Large intestine (tissue), 3 donors: ENCODE measurements at regions not wholly inside any gene's neighbourhood (a gene's known extent, or its start where the extent isn't known, plus 50 kb on each side); places are given as distances from the start of the nearest gene placed in this dataset.

ENCODE experiments used
- DNase-seq, 2 donors: peaks; one replicate each; pipeline versions ENCODE4 v3.0.0 to v3.0.0-alpha.2; 2013
- H3K27ac ChIP-seq: one replicate; pipeline ENCODE4 v1.5.1; 2013; ENCODE audit warnings: low read length
- H3K27me3 ChIP-seq: 2 replicates; pipeline ENCODE4 v1.6.1; 2013; ENCODE audit warnings: low read length; ENCODE audit not compliant: control insufficient read depth, insufficient read depth
- H3K36me3 ChIP-seq: 2 replicates; pipeline ENCODE4 v1.6.1; 2013; ENCODE audit warnings: low read length; ENCODE audit not compliant: control insufficient read depth, insufficient read depth
- H3K4me1 ChIP-seq: one replicate; pipeline ENCODE4 v1.6.1; 2013; ENCODE audit warnings: low read length; ENCODE audit not compliant: control insufficient read depth, insufficient read depth
- H3K4me3 ChIP-seq: one replicate; pipeline ENCODE4 v1.5.1; 2013; ENCODE audit warnings: low read length
- H3K9me3 ChIP-seq: one replicate; pipeline ENCODE4 v1.6.1; 2013; ENCODE audit warnings: mild to moderate bottlenecking, low read depth, low read length, moderate library complexity; ENCODE audit not compliant: control insufficient read depth
- WGBS: methylation state at CpG from one replicate; pipeline ENCODE4 v1.1.5; 2013; ENCODE audit warnings: low lambda C conversion rate; ENCODE audit not compliant: insufficient coverage; 5-methylcytosine and 5-hydroxymethylcytosine counted together

GRCh38 chr19:28927456-28927855 is 285.5 kb downstream of the UQCRFS1 start:
- 86% methylated on average over 1 of the region's 4 CpGs for WGBS
- H3K27ac ChIP-seq: no peak overlapping the region
- H3K9me3 ChIP-seq: no peaks in the 10 kb centered on the region
- H3K4me3 ChIP-seq: no peak overlapping the region
- no peaks in the 10 kb centered on the region for H3K27me3 ChIP-seq
- no peaks in the 10 kb centered on the region for H3K36me3 ChIP-seq
- no peak for DNase-seq
- no peaks in the 10 kb centered on the region for H3K4me1 ChIP-seq

DNA sequence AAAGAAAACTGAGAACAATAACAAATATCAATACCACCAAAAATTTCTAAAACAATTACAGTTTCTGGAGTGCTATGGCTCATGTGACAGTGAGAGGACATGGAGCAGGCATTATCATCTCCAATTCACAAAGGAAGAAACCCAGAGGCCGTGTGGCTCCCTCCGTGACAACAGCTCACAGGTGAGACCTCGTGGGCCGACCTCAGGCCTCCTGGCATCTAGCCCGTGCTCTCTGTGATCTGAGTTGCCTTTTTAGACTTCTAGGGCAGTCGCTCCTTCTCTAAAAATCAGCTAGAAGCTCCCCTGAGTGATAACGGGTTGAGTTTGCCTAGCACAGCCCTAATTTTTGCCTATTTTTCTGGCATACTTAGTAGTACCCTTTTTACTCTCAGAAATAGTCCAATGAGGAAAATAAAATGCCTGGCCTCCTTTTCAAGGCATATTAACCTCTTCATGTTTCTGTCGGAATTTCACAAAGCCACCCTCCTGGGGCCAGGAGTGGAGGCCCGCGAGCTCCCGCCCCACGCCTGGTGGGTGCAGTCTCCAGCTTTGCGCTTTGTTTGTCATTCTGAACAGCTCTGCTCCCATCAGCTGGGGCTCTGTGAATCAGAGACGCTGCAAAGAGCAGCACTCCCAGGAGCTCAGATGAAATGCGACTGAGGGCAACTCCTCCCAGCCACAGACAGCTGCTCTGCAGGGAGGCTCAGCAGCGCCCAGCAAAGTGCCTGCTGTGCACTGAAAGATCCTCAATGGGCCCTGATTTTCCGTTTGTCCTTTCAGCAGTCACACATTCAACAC is 292.5 kb downstream of the UQCRFS1 start:
- Histone ChIP-seq H3K36me3 (no peaks in the 10 kb centered on the region), H3K4me1 (no peaks in the 10 kb centered on the region), H3K4me3 (no peak overlapping the region), H3K9me3 (no peaks in the 10 kb centered on the region), H3K27ac (no peak overlapping the region), H3K27me3 (no peaks in the 10 kb centered on the region)
- whole genome bisulfite sequencing: no CpG with 5 or more reads among the region's 17 CpGs
- DNase-seq: no peak

GRCh38 chr19:28917621-28918020 is 295.3 kb downstream of the UQCRFS1 start:
- Histone ChIP-seq H3K27me3 (no peaks in the 10 kb centered on the region), H3K36me3 (no peaks in the 10 kb centered on the region), H3K27ac (no peak overlapping the region), H3K9me3 (no peaks in the 10 kb centered on the region), H3K4me3 (no peak overlapping the region), H3K4me1 (no peaks in the 10 kb centered on the region)
- DNase-seq: no peak
- no CpG with 5 or more reads among the region's 8 CpGs for WGBS

GRCh38 chr19:28915737-28916460 is 297.1 kb downstream of the UQCRFS1 start:
- DNase-seq: no peak
- WGBS: no CpG with 5 or more reads among the region's 8 CpGs
- no peak overlapping the region for H3K27ac ChIP-seq
- H3K4me3 ChIP-seq: no peak overlapping the region
- H3K4me1 ChIP-seq: no peaks in the 10 kb centered on the region
- H3K27me3 ChIP-seq: no peaks in the 10 kb centered on the region
- no peaks in the 10 kb centered on the region for H3K36me3 ChIP-seq
- no peaks in the 10 kb centered on the region for H3K9me3 ChIP-seq

DNA sequence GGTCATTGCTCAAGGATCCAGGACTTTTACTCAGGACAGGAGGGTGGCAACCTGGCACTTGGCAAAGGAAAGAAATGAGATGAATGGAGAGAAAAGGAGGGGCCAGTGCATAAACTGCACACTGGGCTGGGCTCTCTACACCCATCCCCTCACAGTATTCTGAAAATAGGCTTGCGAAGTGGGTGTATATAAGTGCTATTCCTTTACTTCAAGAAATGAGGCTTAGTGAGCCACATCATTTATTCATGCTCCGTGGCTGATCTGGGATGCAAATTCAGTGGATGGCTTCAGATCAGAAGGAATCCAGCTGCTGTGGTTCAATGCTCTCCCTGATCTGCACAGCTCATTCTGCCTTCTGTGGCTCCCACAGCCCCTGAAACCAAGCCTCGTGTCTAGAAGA is 297.7 kb downstream of the UQCRFS1 start:
- Histone ChIP-seq H3K4me3 (no peak overlapping the region), H3K36me3 (no peaks in the 10 kb centered on the region), H3K27ac (no peak overlapping the region), H3K9me3 (no peaks in the 10 kb centered on the region), H3K27me3 (no peaks in the 10 kb centered on the region), H3K4me1 (no peaks in the 10 kb centered on the region)
- no peak for DNase-seq
- no CpG with 5 or more reads among the region's 3 CpGs for WGBS

DNA sequence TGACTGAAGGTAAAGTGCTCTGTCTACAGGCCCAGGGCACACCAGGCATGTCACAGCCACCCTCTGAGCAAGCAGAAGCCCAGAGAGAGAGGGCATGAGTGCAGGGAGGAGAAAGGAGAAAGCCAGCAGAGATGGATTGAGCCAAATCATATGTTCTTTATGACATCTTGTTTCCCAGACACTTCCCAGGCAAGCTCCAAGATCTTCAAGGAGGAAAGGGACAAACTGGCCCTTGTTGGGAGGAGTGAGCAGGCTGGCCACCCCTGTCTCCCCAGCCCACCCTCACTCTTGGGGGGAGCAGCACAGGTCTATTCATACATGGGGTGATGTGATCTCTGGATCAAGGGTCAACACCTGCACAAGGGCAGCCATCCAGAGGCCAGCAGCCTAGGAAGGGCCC is 298.8 kb downstream of the UQCRFS1 start:
- Histone ChIP-seq H3K36me3 (no peaks in the 10 kb centered on the region), H3K4me1 (no peaks in the 10 kb centered on the region), H3K9me3 (no peaks in the 10 kb centered on the region), H3K27ac (no peak overlapping the region), H3K27me3 (no peaks in the 10 kb centered on the region), H3K4me3 (no peak overlapping the region)
- DNase-seq: no peak

DNA sequence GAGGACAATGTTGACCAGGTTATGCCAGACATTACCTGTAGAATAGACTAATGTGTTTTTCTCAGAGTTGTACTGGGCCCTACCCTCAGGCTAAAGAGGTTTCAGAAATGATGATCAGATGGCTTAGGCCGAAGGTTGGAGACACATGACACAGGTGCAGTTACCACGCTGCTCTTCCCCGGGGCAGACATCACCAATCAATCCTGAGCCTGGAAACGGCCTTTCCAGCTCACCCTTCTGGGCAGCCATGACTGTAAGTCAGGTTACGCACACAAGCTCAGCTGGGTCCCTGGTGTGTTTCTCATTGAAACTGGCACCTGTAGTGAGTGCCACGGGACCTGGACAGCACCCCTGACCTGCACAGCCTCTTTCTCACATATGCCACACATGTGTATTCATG is 299.3 kb downstream of the UQCRFS1 start:
- no peak overlapping the region for H3K27ac ChIP-seq
- H3K4me1 ChIP-seq: no peaks in the 10 kb centered on the region
- no peaks in the 10 kb centered on the region for H3K9me3 ChIP-seq
- WGBS: no CpG with 5 or more reads among the region's 6 CpGs
- H3K27me3 ChIP-seq: no peaks in the 10 kb centered on the region
- no peak overlapping the region for H3K4me3 ChIP-seq
- DNase-seq: no peak
- H3K36me3 ChIP-seq: no peaks in the 10 kb centered on the region

GRCh38 chr19:28908941-28909340 is 304.0 kb downstream of the UQCRFS1 start:
- WGBS: no CpG with 5 or more reads among the region's 8 CpGs
- no peak for DNase-seq
- H3K27ac ChIP-seq: no peak overlapping the region
- no peaks in the 10 kb centered on the region for H3K4me1 ChIP-seq
- H3K9me3 ChIP-seq: no peaks in the 10 kb centered on the region
- H3K4me3 ChIP-seq: no peak overlapping the region
- no peaks in the 10 kb centered on the region for H3K36me3 ChIP-seq
- no peaks in the 10 kb centered on the region for H3K27me3 ChIP-seq

DNA sequence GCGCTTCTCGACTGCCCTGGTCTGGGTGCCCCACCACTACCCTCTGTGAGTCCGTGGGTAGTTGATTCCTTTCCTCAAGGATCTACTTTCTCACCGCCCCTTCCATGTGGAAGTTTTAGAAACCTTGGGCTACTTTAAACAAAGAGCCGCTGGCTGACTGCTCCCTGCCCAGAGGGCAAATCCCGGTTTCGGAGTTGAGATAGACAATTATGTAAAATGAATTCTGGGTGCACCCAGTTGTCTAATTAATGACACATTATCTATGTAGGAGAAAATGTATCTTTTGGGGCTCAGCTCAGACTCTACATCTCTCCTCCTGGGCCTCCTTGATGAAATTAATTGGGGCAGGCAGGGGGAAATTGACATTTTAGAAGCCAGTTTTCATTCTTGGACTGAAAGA is 305.4 kb downstream of the UQCRFS1 start:
- no peak overlapping the region for H3K27ac ChIP-seq
- no peaks in the 10 kb centered on the region for H3K9me3 ChIP-seq
- H3K4me3 ChIP-seq: no peak overlapping the region
- DNase-seq: no peak
- no peaks in the 10 kb centered on the region for H3K4me1 ChIP-seq
- WGBS: 80% methylated on average over 1 of the region's 7 CpGs
- no peaks in the 10 kb centered on the region for H3K27me3 ChIP-seq
- no peaks in the 10 kb centered on the region for H3K36me3 ChIP-seq

GRCh38 chr19:28905996-28906395 is 307.0 kb downstream of the UQCRFS1 start:
- Histone ChIP-seq H3K4me3 (no peak overlapping the region), H3K27me3 (no peaks in the 10 kb centered on the region), H3K27ac (no peak overlapping the region), H3K9me3 (no peaks in the 10 kb centered on the region), H3K36me3 (no peaks in the 10 kb centered on the region), H3K4me1 (no peaks in the 10 kb centered on the region)
- DNase-seq: no peak
- WGBS: 92% methylated on average over 2 of the region's 9 CpGs

- 60% methylated on average over 3 of the region's 4 CpGs for WGBS
- Histone ChIP-seq H3K27ac (no peak overlapping the region), H3K4me3 (no peak overlapping the region), H3K36me3 (no peaks in the 10 kb centered on the region), H3K27me3 (no peaks in the 10 kb centered on the region), H3K4me1 (no peaks in the 10 kb centered on the region), H3K9me3 (no peaks in the 10 kb centered on the region)
- DNase-seq: no peak
Measured at GRCh38 chr19:28899703-28900102, 313.2 kb downstream of the UQCRFS1 start.
